IMR-90 (cell line): ENCODE measurements at regions not wholly inside any gene's neighbourhood (a gene's known extent, or its start where the extent isn't known, plus 50 kb on each side); places are given as distances from the start of the nearest gene placed in this dataset.

Experiments used
- ATAC-seq: fragments of 200-7000 bp; cut with Tn5 transposase; 2 replicates; pipeline ENCODE4 v1.9.1; 2020; ENCODE audit warnings: low read depth, mild to moderate bottlenecking, moderate library complexity
- BruUV-seq: library from RNA; stranded (reverse); fragments of 400-500 nt; replicated peaks from 2 replicates; lab custom pipeline; 2021; lab: Mats Ljungman, UMichigan
- CTCF ChIA-PET: fragments of 300-600 bp; formaldehyde crosslinking; extraction: SDS; loops from one replicate; lab custom pipeline; 2021; ENCODE audit warnings: antibody characterized with exemption; lab: Yijun Ruan, JAX
- POLR2A ChIA-PET: fragments of 300-600 bp; sonication (Branson Sonifier 250); formaldehyde crosslinking; loops from one replicate; lab custom pipeline; 2022; ENCODE audit warnings: antibody characterized with exemption; ENCODE audit not compliant: unreplicated experiment; lab: Charles Lee
- DNase-seq: peaks from one replicate; pipeline ENCODE4 v3.0.0; 2013
- H2AFZ ChIP-seq: replicated peaks from 2 replicates; pipeline ENCODE3; 2013; ENCODE audit warnings: low read length, mild to moderate bottlenecking; ENCODE audit not compliant: poor library complexity
- H2AK5ac ChIP-seq: 2 replicates; pipeline ENCODE4 v1.6.1; 2013; ENCODE audit warnings: low read depth, low read length, inconsistent platforms
- H2AK9ac ChIP-seq: replicated peaks from 2 replicates; pipeline ENCODE3; 2013; ENCODE audit warnings: mild to moderate bottlenecking, low read depth, low read length, moderate library complexity; ENCODE audit not compliant: poor library complexity
- H2BK120ac ChIP-seq: 2 replicates; pipeline ENCODE4 v1.6.1; 2013; ENCODE audit warnings: low read depth, low read length, inconsistent platforms
- H2BK15ac ChIP-seq: 3 replicates; pipeline ENCODE4 v1.6.1; 2013; ENCODE audit warnings: low read depth, low read length, inconsistent platforms
- H2BK20ac ChIP-seq: 2 replicates; pipeline ENCODE4 v1.6.1; 2013; ENCODE audit warnings: low read depth, mild to moderate bottlenecking, inconsistent platforms, low read length, moderate library complexity
- H2BK5ac ChIP-seq: 2 replicates; pipeline ENCODE4 v1.6.1; 2013; ENCODE audit warnings: mild to moderate bottlenecking, low read depth, low read length, inconsistent platforms; ENCODE audit not compliant: poor library complexity, severe bottlenecking
- H3K14ac ChIP-seq: replicated peaks from 2 replicates; pipeline ENCODE4 v1.6.1; 2013; ENCODE audit warnings: low read depth, low read length, inconsistent platforms
- H3K18ac ChIP-seq: 2 replicates; pipeline ENCODE4 v1.6.1; 2013; ENCODE audit warnings: low read depth, low read length, control low read depth
- H3K23ac ChIP-seq: 2 replicates; pipeline ENCODE4 v1.6.1; 2013; ENCODE audit warnings: low read depth, low read length, inconsistent platforms
- H3K27ac ChIP-seq: 2 replicates; pipeline ENCODE4 v1.5.1; 2013; ENCODE audit warnings: mild to moderate bottlenecking, control low read depth, low read length; ENCODE audit not compliant: insufficient read depth
- H3K27me3 ChIP-seq: 2 replicates; pipeline ENCODE4 v1.6.1; 2013; ENCODE audit warnings: low read length; ENCODE audit not compliant: control insufficient read depth, insufficient read depth
- H3K36me3 ChIP-seq: 2 replicates; pipeline ENCODE4 v1.6.1; 2013; ENCODE audit warnings: low read length, mixed read lengths; ENCODE audit not compliant: control insufficient read depth, insufficient read depth
- H3K4ac ChIP-seq: 2 replicates; pipeline ENCODE4 v1.6.1; 2013; ENCODE audit warnings: low read depth, low read length, inconsistent platforms
- H3K4me1 ChIP-seq: 2 replicates; pipeline ENCODE4 v1.6.1; 2013; ENCODE audit warnings: low read length, mixed read lengths; ENCODE audit not compliant: control insufficient read depth, insufficient read depth
- H3K4me2 ChIP-seq: 2 replicates; pipeline ENCODE4 v1.6.1; 2013; ENCODE audit warnings: low read depth, mild to moderate bottlenecking, control low read depth, low read length, moderate library complexity
- H3K4me3 ChIP-seq: 2 replicates; pipeline ENCODE4 v1.5.1; 2013; ENCODE audit warnings: low read depth, mild to moderate bottlenecking, control low read depth, low read length, moderate library complexity; ENCODE audit not compliant: insufficient read depth
- H3K56ac ChIP-seq: 2 replicates; pipeline ENCODE4 v1.6.1; 2013; ENCODE audit warnings: low read length, inconsistent platforms; ENCODE audit not compliant: insufficient read depth; ENCODE audit errors: extremely low read depth
- H3K79me1 ChIP-seq, 2 experiments: 2 replicates each; pipeline ENCODE4 v1.6.1; 2013; ENCODE audit warnings: low read length in 2 of 2, inconsistent platforms in 1 of 2, low read depth in 1 of 2
- H3K9ac ChIP-seq: 2 replicates; pipeline ENCODE4 v1.6.1; 2013; ENCODE audit warnings: low read depth, low read length, control low read depth
- H3K9me1 ChIP-seq: 2 replicates; pipeline ENCODE4 v1.6.1; 2013; ENCODE audit warnings: low read length, inconsistent platforms; ENCODE audit not compliant: insufficient read depth
- H3K9me3 ChIP-seq: 2 replicates; pipeline ENCODE4 v1.6.1; 2013; ENCODE audit warnings: low read length; ENCODE audit not compliant: control insufficient read depth, insufficient read depth
- H4K20me1 ChIP-seq: 2 replicates; pipeline ENCODE4 v1.6.1; 2013; ENCODE audit warnings: low read length, inconsistent platforms; ENCODE audit not compliant: insufficient read depth
- H4K5ac ChIP-seq: 2 replicates; pipeline ENCODE4 v1.6.1; 2013; ENCODE audit warnings: mild to moderate bottlenecking, low read depth, low read length, control low read depth
- H4K8ac ChIP-seq, 2 experiments: 2 replicates each; pipeline ENCODE4 v1.6.1; 2013; ENCODE audit warnings: low read depth in 2 of 2, low read length in 2 of 2, control low read depth in 1 of 2, inconsistent platforms in 1 of 2
- H4K91ac ChIP-seq: 2 replicates; pipeline ENCODE4 v1.6.1; 2013; ENCODE audit warnings: low read depth, low read length, inconsistent platforms; ENCODE audit not compliant: insufficient read depth
- BHLHE40 ChIP-seq: fragments of 150-350 bp; IDR thresholded peaks from 2 replicates; pipeline ENCODE4 v1.6.1; 2016; ENCODE audit warnings: mild to moderate bottlenecking, low read depth, low read length
- CEBPB ChIP-seq: IDR thresholded peaks from 2 replicates; pipeline ENCODE4 v1.6.1; 2012; ENCODE audit warnings: low read depth, low read length, improper control_type of control experiment
- FOS ChIP-seq: fragments of 150-350 bp; IDR thresholded peaks from 2 replicates; pipeline ENCODE4 v1.6.1; 2016; ENCODE audit warnings: low read depth, low read length
- MAFK ChIP-seq: IDR thresholded peaks from 2 replicates; pipeline ENCODE4 v1.6.1; 2012; ENCODE audit warnings: low read depth, low read length, improper control_type of control experiment
- MAZ ChIP-seq: IDR thresholded peaks from 2 replicates; pipeline ENCODE4 v1.6.1; 2012; ENCODE audit warnings: low read depth, mild to moderate bottlenecking, low read length, improper control_type of control experiment, moderate library complexity, borderline replicate concordance
- MXI1 ChIP-seq: IDR thresholded peaks from 2 replicates; pipeline ENCODE4 v1.6.1; 2012; ENCODE audit warnings: low read depth, mild to moderate bottlenecking, low read length, moderate library complexity, borderline replicate concordance
- POLR2A ChIP-seq: IDR thresholded peaks from 2 replicates; pipeline ENCODE4 v1.6.1; 2012; ENCODE audit warnings: mild to moderate bottlenecking, low read depth, low read length
- RAD21 ChIP-seq: IDR thresholded peaks from 2 replicates; pipeline ENCODE4 v1.6.1; 2012; ENCODE audit warnings: low read length, improper control_type of control experiment
- RFX5 ChIP-seq: IDR thresholded peaks from 2 replicates; pipeline ENCODE4 v1.8.0; 2012; ENCODE audit warnings: low read depth, mild to moderate bottlenecking, low read length, moderate library complexity
- SMC3 ChIP-seq: fragments of 150-350 bp; IDR thresholded peaks from 2 replicates; pipeline ENCODE4 v1.6.1; 2016; ENCODE audit warnings: low read depth, mild to moderate bottlenecking, antibody characterized with exemption, low read length, moderate library complexity
- WGBS, 2 experiments: methylation state at CpG; one replicate each; pipeline versions ENCODE4 v1.1.5 to v1.1.7; 2013; ENCODE audit warnings: missing lambda C conversion rate in 2 of 2; ENCODE audit not compliant: insufficient read length in 1 of 2; ENCODE audit errors: extremely low coverage in 2 of 2; 5-methylcytosine and 5-hydroxymethylcytosine counted together
- dilution Hi-C: fragments of 300-500 bp; cut with HindIII; formaldehyde crosslinking; loops from one replicate; pipeline ENCODE4 v1.14.3; 2018; ENCODE audit warnings: low sequenced_read_pairs; ENCODE audit not compliant: unreplicated experiment
- in situ Hi-C: fragments of 300-500 bp; cut with MboI; formaldehyde crosslinking; loops from 3 replicates; pipeline ENCODE4 v1.14.3; 2019; ENCODE audit warnings: low sequenced_read_pairs, inconsistent platforms, mixed read lengths
- intact Hi-C: fragments of 100-400 bp; cut with micrococcal nuclease; formaldehyde crosslinking; loops from 2 replicates; pipeline ENCODE4 v1.10.0; 2022
- TF ChIP-seq, protein P1 (sequence below): fragments of 150-350 bp; IDR thresholded peaks from 2 replicates; pipeline ENCODE4 v1.6.1; 2017; ENCODE audit warnings: mild to moderate bottlenecking, antibody characterized with exemption, low read length, low read depth
- TF ChIP-seq, protein P2 (sequence below): fragments of 150-350 bp; IDR thresholded peaks from 2 replicates; pipeline ENCODE4 v1.6.1; 2016; ENCODE audit warnings: low read depth, mild to moderate bottlenecking, low read length, moderate library complexity, borderline replicate concordance
- TF ChIP-seq, protein P3 (sequence below): conservative IDR thresholded peaks from 2 replicates; pipeline ENCODE4 v1.5.1; 2012; ENCODE audit warnings: mild to moderate bottlenecking, low read depth, low read length, improper control_type of control experiment

DNA sequence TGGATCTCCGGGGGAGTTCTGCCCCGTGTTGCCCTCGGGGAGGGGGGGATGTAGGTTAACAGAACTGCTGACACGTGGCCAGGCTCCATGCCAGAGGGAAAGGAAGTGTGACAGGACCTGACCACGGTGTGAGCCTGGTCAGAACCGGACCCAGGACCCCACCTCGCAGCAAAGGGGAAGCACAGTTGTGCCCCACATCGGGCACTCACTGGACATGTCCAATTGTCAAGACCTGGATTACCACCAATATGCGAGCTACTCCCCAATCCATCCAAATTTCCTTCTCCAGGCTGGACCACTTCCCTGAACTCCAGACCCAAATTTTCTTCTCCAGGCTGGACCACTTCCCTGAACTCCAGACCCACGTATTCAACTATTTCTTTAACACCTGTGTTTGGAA, 78.8 kb upstream of the PIWIL1 start:
- H2BK120ac ChIP-seq = no peak overlapping the region
- H3K27me3 ChIP-seq = no peaks in the 10 kb centered on the region
- ChIA-PET POLR2A (no interaction called here), CTCF (no interaction called here)
- dilution Hi-C loops = no loop called here
- ATAC-seq = no peak
- no peak for TF ChIP-seq RFX5
- no peak for TF ChIP-seq MXI1
- TF ChIP-seq MAFK = no peak
- no peak for TF ChIP-seq BHLHE40
- no peak for TF ChIP-seq FOS
- TF ChIP-seq POLR2A = no peak
- TF ChIP-seq SMC3 = no peak
- TF ChIP-seq, protein P1, sequence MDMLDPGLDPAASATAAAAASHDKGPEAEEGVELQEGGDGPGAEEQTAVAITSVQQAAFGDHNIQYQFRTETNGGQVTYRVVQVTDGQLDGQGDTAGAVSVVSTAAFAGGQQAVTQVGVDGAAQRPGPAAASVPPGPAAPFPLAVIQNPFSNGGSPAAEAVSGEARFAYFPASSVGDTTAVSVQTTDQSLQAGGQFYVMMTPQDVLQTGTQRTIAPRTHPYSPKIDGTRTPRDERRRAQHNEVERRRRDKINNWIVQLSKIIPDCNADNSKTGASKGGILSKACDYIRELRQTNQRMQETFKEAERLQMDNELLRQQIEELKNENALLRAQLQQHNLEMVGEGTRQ = no peak
- TF ChIP-seq RAD21 = no peak
- TF ChIP-seq, protein P2, sequence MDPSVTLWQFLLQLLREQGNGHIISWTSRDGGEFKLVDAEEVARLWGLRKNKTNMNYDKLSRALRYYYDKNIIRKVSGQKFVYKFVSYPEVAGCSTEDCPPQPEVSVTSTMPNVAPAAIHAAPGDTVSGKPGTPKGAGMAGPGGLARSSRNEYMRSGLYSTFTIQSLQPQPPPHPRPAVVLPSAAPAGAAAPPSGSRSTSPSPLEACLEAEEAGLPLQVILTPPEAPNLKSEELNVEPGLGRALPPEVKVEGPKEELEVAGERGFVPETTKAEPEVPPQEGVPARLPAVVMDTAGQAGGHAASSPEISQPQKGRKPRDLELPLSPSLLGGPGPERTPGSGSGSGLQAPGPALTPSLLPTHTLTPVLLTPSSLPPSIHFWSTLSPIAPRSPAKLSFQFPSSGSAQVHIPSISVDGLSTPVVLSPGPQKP = no peak
- no peak for TF ChIP-seq MAZ
- TF ChIP-seq CEBPB = no peak
- TF ChIP-seq, protein P3, sequence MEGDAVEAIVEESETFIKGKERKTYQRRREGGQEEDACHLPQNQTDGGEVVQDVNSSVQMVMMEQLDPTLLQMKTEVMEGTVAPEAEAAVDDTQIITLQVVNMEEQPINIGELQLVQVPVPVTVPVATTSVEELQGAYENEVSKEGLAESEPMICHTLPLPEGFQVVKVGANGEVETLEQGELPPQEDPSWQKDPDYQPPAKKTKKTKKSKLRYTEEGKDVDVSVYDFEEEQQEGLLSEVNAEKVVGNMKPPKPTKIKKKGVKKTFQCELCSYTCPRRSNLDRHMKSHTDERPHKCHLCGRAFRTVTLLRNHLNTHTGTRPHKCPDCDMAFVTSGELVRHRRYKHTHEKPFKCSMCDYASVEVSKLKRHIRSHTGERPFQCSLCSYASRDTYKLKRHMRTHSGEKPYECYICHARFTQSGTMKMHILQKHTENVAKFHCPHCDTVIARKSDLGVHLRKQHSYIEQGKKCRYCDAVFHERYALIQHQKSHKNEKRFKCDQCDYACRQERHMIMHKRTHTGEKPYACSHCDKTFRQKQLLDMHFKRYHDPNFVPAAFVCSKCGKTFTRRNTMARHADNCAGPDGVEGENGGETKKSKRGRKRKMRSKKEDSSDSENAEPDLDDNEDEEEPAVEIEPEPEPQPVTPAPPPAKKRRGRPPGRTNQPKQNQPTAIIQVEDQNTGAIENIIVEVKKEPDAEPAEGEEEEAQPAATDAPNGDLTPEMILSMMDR = no peak
- in situ Hi-C loops = no loop called here
- H4K91ac ChIP-seq = no peak overlapping the region
- WGBS, 2 experiments = 32% methylated on average over 3 of the region's 10 CpGs; no CpG with 5 or more reads in 1 of the 2 experiments
- H2BK5ac ChIP-seq = no peak overlapping the region
- H3K9me3 ChIP-seq = peaks cover 32% of the 10 kb centered on the region
- H3K36me3 ChIP-seq = no peaks in the 10 kb centered on the region
- no peak overlapping the region for H2AK9ac ChIP-seq
- no peak overlapping the region for H4K8ac ChIP-seq
- H3K9me1 ChIP-seq = no peaks in the 10 kb centered on the region
- no peak overlapping the region for H2BK15ac ChIP-seq
- no TSS peak for BruUV-seq
- H3K23ac ChIP-seq = no peak overlapping the region
- no peaks in the 10 kb centered on the region for H4K20me1 ChIP-seq
- H3K4ac ChIP-seq = no peak overlapping the region
- H3K4me3 ChIP-seq = no peak overlapping the region
- H3K14ac ChIP-seq = no peak overlapping the region
- no peaks in the 10 kb centered on the region for H3K79me1 ChIP-seq
- H2AFZ ChIP-seq = no peak overlapping the region
- no peak overlapping the region for H3K56ac ChIP-seq
- no peak overlapping the region for H2BK20ac ChIP-seq
- no peak overlapping the region for H2AK5ac ChIP-seq
- H3K27ac ChIP-seq = no peak overlapping the region
- no peak overlapping the region for H3K18ac ChIP-seq
- H3K9ac ChIP-seq = no peak overlapping the region
- intact Hi-C loops = no loop called here
- H3K4me2 ChIP-seq = no peak overlapping the region
- no peak for DNase-seq
- H4K5ac ChIP-seq = no peak overlapping the region
- H3K4me1 ChIP-seq = no peaks in the 10 kb centered on the region
